MCF 10A (cell line): ENCODE measurements at regions not wholly inside any gene's neighbourhood (a gene's known extent, or its start where the extent isn't known, plus 50 kb on each side); places are given as distances from the start of the nearest gene placed in this dataset.

Source experiments
- BruUV-seq: library from RNA; stranded (reverse); fragments of 400-500 nt; replicated peaks from 2 replicates; lab custom pipeline; 2021; lab: Mats Ljungman, UMichigan
- CTCF ChIA-PET: fragments of 300-600 bp; sonication (Branson Sonifier 250); formaldehyde crosslinking; extraction: SDS; loops from one replicate; lab custom pipeline; 2021; ENCODE audit warnings: antibody characterized with exemption, inconsistent platforms; lab: Yijun Ruan, JAX
- POLR2A ChIA-PET: fragments of 300-600, 350-650 bp; sonication (Branson Sonifier 250); formaldehyde crosslinking; extraction: SDS; loops from one replicate; lab custom pipeline; 2020; ENCODE audit warnings: antibody characterized with exemption, inconsistent platforms; lab: Yijun Ruan, JAX
- DNase-seq: peaks from one replicate; pipeline ENCODE4 v3.0.0-alpha.2; 2018; ENCODE audit not compliant: unreplicated experiment
- H3K27ac Mint-ChIP-seq: one replicate; pipeline ENCODE4 v1.8.0; 2022; ENCODE audit warnings: mild to moderate bottlenecking, low read depth, mixed read lengths; ENCODE audit not compliant: unreplicated experiment
- H3K27me3 Mint-ChIP-seq: one replicate; pipeline ENCODE4 v1.8.0; 2022; ENCODE audit warnings: mixed read lengths; ENCODE audit not compliant: insufficient read depth, unreplicated experiment
- H3K36me3 Mint-ChIP-seq: one replicate; pipeline ENCODE4 v1.8.0; 2022; ENCODE audit warnings: mild to moderate bottlenecking, moderate library complexity, mixed read lengths; ENCODE audit not compliant: insufficient read depth, unreplicated experiment
- H3K4me1 Mint-ChIP-seq: one replicate; pipeline ENCODE4 v1.8.0; 2022; ENCODE audit warnings: mixed read lengths; ENCODE audit not compliant: insufficient read depth, unreplicated experiment
- H3K4me3 Mint-ChIP-seq: one replicate; pipeline ENCODE4 v1.8.0; 2022; ENCODE audit warnings: mild to moderate bottlenecking, moderate library complexity, mixed read lengths; ENCODE audit not compliant: unreplicated experiment
- H3K9me3 Mint-ChIP-seq: one replicate; pipeline ENCODE4 v1.8.0; 2022; ENCODE audit warnings: mixed read lengths; ENCODE audit not compliant: unreplicated experiment
- intact Hi-C: fragments of 100-400 bp; cut with micrococcal nuclease; formaldehyde crosslinking; loops from 2 replicates; pipeline ENCODE4 v1.14.1; 2022
- TF ChIP-seq, protein P1 (sequence below): fragments of 200-600 bp; IDR thresholded peaks from one replicate; pipeline ENCODE4 v1.8.0; 2022; ENCODE audit warnings: antibody characterized with exemption, mild to moderate bottlenecking; ENCODE audit not compliant: unreplicated experiment

DNA sequence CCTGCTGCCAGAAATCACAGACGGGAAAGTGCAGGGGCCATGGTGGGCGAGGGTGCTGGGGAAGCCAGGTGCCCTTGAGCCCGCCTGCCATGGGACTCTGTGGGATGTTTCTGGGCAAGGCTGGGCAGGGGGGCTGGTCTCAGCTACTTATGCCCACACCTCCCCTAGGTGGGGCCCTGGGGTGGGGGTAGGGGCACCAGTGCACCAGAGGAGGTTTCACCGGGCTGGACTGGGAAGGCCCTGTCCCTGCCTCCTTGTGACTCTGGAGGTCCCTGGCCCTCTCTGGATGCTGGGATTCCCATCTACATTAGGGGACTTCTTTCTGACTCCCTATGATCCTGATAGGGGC is 75.2 kb upstream of the WNT11 start:
- Mint-ChIP-seq H3K27ac (no peak overlapping the region), H3K4me1 (no peaks in the 10 kb centered on the region), H3K4me3 (no peak overlapping the region), H3K27me3 (no peaks in the 10 kb centered on the region), H3K36me3 (no peaks in the 10 kb centered on the region), H3K9me3 (no peaks in the 10 kb centered on the region)
- TF ChIP-seq, protein P1, sequence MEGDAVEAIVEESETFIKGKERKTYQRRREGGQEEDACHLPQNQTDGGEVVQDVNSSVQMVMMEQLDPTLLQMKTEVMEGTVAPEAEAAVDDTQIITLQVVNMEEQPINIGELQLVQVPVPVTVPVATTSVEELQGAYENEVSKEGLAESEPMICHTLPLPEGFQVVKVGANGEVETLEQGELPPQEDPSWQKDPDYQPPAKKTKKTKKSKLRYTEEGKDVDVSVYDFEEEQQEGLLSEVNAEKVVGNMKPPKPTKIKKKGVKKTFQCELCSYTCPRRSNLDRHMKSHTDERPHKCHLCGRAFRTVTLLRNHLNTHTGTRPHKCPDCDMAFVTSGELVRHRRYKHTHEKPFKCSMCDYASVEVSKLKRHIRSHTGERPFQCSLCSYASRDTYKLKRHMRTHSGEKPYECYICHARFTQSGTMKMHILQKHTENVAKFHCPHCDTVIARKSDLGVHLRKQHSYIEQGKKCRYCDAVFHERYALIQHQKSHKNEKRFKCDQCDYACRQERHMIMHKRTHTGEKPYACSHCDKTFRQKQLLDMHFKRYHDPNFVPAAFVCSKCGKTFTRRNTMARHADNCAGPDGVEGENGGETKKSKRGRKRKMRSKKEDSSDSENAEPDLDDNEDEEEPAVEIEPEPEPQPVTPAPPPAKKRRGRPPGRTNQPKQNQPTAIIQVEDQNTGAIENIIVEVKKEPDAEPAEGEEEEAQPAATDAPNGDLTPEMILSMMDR: no peak
- ChIA-PET POLR2A (no interaction called here), CTCF (no interaction called here)
- no peak for DNase-seq
- BruUV-seq: no TSS peak
- intact Hi-C loops: no loop called here

DNA sequence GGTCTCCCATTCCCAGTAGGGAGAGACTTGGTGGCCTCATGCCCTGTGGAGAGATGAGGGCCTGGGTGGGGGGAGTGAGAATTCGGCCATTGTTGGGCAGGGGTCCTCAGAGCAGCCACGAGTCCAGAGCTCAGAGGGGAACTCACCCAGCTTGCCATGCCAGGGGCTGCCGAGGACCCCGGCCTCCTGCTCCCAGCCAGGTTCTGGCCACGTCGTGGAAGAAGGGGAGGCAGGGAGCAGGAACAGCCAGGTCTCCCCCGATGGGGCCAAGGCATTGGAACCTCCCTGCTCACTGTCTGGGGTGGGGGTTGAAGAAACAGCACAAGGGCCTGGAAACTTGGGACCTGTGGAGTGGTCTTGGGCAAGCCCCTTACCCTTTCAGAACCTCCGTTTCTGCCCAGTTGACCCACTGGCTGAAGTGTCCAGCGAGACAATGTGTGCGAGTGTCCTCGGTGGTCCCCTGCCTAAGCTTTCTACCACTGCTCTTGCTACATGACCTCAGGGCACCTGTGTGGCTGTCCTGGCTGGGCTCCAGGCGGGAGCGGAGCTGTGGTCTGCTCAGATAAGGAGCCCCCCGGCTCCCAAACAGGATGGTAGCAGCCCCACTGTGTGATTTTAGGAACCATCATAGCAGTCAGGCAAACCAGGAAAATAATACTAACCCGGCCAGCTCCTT is 74.7 kb upstream of the WNT11 start:
- H3K27me3 Mint-ChIP-seq: no peaks in the 10 kb centered on the region
- CTCF ChIA-PET: interaction anchor here (0.6 to 1.2 kb wide), 2 partner anchors 72 to 1898 kb away, joined by 3 to 4 read pairs; no protein-coding TSS in a partner anchor
- H3K4me3 Mint-ChIP-seq: no peak overlapping the region

DNA sequence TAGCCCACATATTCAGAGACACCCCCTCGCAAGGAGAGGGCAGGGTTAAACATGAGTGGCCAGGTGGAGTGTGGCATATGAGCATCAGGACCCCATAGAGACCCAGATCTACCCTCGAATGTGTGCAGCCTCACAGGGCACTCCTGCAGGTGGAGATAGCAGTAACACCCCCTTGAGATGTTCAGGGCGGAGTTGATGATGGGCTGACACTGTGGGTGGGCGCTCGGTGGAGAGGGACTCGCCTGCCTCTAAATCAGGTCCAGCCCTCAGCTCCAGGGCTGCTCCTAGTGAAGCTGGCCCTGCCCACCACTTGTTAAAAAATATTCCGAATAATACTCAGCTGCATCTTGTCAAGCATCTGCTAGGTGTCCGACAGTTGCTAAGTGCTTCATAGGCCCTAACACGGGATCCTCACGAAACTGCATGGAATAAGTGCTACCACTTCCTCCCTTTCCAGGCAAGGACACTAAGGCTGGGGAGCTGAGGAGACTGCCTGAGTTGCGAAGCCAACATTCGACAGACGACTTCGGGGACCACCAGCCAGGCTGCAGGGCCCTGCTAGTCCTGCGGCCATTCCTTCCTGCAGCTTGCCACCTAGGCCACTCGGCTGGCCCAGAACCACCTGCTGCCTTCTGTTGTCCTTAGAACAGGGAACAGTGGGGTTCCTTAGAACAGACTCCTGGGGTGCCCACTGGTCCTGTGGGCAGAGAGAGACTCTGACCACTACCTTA is 74.0 kb upstream of the WNT11 start:
- H3K36me3 Mint-ChIP-seq: no peaks in the 10 kb centered on the region
- no peak overlapping the region for H3K4me3 Mint-ChIP-seq
- POLR2A ChIA-PET: no interaction called here
- H3K4me1 Mint-ChIP-seq: no peaks in the 10 kb centered on the region
- intact Hi-C loops: no loop called here
- TF ChIP-seq, protein P1: no peak
- H3K27me3 Mint-ChIP-seq: no peaks in the 10 kb centered on the region
- H3K27ac Mint-ChIP-seq: no peak overlapping the region
- no peak for DNase-seq
- no peaks in the 10 kb centered on the region for H3K9me3 Mint-ChIP-seq
- no TSS peak for BruUV-seq
- CTCF ChIA-PET: interaction anchor here (0.6 to 1.2 kb wide), 3 partner anchors 9 to 1898 kb away, joined by 3 to 4 read pairs (median 4); no protein-coding TSS in a partner anchor

More for the DNA sequence above, 74.7 kb upstream of the WNT11 start:
- Mint-ChIP-seq H3K4me1 (no peaks in the 10 kb centered on the region), H3K36me3 (no peaks in the 10 kb centered on the region), H3K27ac (no peak overlapping the region), H3K9me3 (no peaks in the 10 kb centered on the region)
- TF ChIP-seq, protein P1: no peak
- no TSS peak for BruUV-seq
- POLR2A ChIA-PET: no interaction called here
- DNase-seq: no peak
- intact Hi-C loops: no loop called here

DNA sequence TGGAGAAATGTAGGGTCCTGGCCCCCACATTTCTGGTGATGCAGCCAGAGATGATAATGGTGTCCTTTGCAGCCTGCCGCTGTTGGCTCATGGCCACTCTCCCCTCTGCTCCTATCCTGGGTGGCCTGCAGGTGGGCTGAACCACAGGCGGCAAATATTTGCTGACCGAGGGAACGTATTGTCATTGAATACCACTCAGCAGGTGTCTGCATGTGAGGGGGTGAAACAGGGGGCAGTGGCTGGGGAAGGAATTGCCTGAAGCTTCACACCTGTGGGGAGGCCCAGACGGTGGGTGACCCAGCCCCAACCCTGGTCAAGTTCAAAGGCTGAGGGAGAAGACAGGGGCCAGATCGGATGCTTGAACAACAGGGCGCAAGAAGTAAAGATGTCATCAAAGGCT is 73.3 kb upstream of the WNT11 start:
- POLR2A ChIA-PET: interaction anchor here (0.7 kb wide), 1 partner anchor 20 kb away, joined by 4 read pairs; no protein-coding TSS in a partner anchor
- TF ChIP-seq, protein P1: no peak
- no peak overlapping the region for H3K4me3 Mint-ChIP-seq

More for the DNA sequence above, 73.3 kb upstream of the WNT11 start:
- no peaks in the 10 kb centered on the region for H3K9me3 Mint-ChIP-seq
- no peaks in the 10 kb centered on the region for H3K4me1 Mint-ChIP-seq
- intact Hi-C loops: no loop called here
- H3K36me3 Mint-ChIP-seq: no peaks in the 10 kb centered on the region
- BruUV-seq: no TSS peak
- H3K27me3 Mint-ChIP-seq: no peaks in the 10 kb centered on the region
- H3K27ac Mint-ChIP-seq: no peak overlapping the region
- no peak for DNase-seq
- CTCF ChIA-PET: interaction anchor here (1.2 kb wide), 2 partner anchors 10 to 70 kb away, joined by 4 read pairs; no protein-coding TSS in a partner anchor
